Mucosa of descending colon (tissue), 3 donors: ENCODE measurements at regions not wholly inside any gene's neighbourhood (a gene's known extent, or its start where the extent isn't known, plus 50 kb on each side); places are given as distances from the start of the nearest gene placed in this dataset.

Experiments used
- ATAC-seq: fragments of 200-7000 bp; cut with Tn5 transposase; one replicate; pipeline ENCODE4 v1.9.1; 2020; ENCODE audit warnings: mild to moderate bottlenecking, moderate library complexity
- DNase-seq, 3 donors: peaks; one replicate each; pipeline ENCODE4 v3.0.0-alpha.2; 2020
- H3K36me3 ChIP-seq: fragments of 200-600 bp; one replicate; pipeline ENCODE4 v1.8.0; 2021; ENCODE audit warnings: low read depth, mild to moderate bottlenecking
- H3K4me1 ChIP-seq: fragments of 200-600 bp; one replicate; pipeline ENCODE4 v1.8.0; 2021; ENCODE audit warnings: low read depth, mild to moderate bottlenecking
- H3K4me3 ChIP-seq: fragments of 200-600 bp; one replicate; pipeline ENCODE4 v1.8.0; 2021; ENCODE audit warnings: mild to moderate bottlenecking
- H3K9me3 ChIP-seq: fragments of 200-600 bp; one replicate; pipeline ENCODE4 v1.8.0; 2021; ENCODE audit warnings: mild to moderate bottlenecking
- CTCF ChIP-seq: fragments of 200-600 bp; IDR thresholded peaks from one replicate; pipeline ENCODE4 v1.8.0; 2022; ENCODE audit warnings: antibody characterized with exemption, mild to moderate bottlenecking
- intact Hi-C, 2 donors: fragments of 100-400 bp; cut with DNase I in 1 of 2; cut with micrococcal nuclease in 1 of 2; formaldehyde crosslinking; loops; one replicate each; pipeline versions ENCODE4 v1.11.0 to v1.11.1; 2022; cut with DNase I, micrococcal nuclease
- donor health status: DM: no; HTN: no; CAD: no; lungs with moderate emphysema.
- donor health status: DM: no; HTN: no; CAD: no.
- donor health status: DM: no; HTN: yes; CAD: no.

GRCh38 chr9:29822458-29822857 lies 2249.2 kb upstream of the C9orf72 start:
- intact Hi-C loops = no loop called here
- ATAC-seq (no peak), DNase-seq (no peak)
- Histone ChIP-seq H3K4me3 (no peak overlapping the region), H3K9me3 (peaks cover 13% of the 10 kb centered on the region), H3K4me1 (no peaks in the 10 kb centered on the region), H3K36me3 (no peaks in the 10 kb centered on the region)
- no peak for TF ChIP-seq CTCF

- DNase-seq = peak in 1 of 3 donors; percentile 46
- Histone ChIP-seq H3K4me3 (no peak overlapping the region), H3K4me1 (no peaks in the 10 kb centered on the region), H3K36me3 (no peaks in the 10 kb centered on the region), H3K9me3 (no peaks in the 10 kb centered on the region)
- intact Hi-C loops = no loop called here
- no peak for TF ChIP-seq CTCF
- no peak for ATAC-seq
Measured at GRCh38 chr9:29826421-29826820, 2253.1 kb upstream of the C9orf72 start.

- ATAC-seq (peak; percentile 75), DNase-seq (peak in 1 of 3 donors; percentile 74)
Measured at GRCh38 chr9:29830821-29831220, 2257.5 kb upstream of the C9orf72 start.

GRCh38 chr9:29838491-29839020 lies 2265.3 kb upstream of the C9orf72 start:
- DNase-seq = no peak
- H3K9me3 ChIP-seq = no peaks in the 10 kb centered on the region
- no peaks in the 10 kb centered on the region for H3K36me3 ChIP-seq
- intact Hi-C loops = no loop called here
- no peak overlapping the region for H3K4me3 ChIP-seq
- ATAC-seq = no peak
- TF ChIP-seq CTCF = no peak
- H3K4me1 ChIP-seq = no peaks in the 10 kb centered on the region

More at GRCh38 chr9:29830821-29831220, 2257.5 kb upstream of the C9orf72 start:
- H3K4me1 ChIP-seq = no peaks in the 10 kb centered on the region
- intact Hi-C loops = no loop called here
- H3K9me3 ChIP-seq = no peaks in the 10 kb centered on the region
- TF ChIP-seq CTCF = no peak
- no peak overlapping the region for H3K4me3 ChIP-seq
- no peaks in the 10 kb centered on the region for H3K36me3 ChIP-seq

GRCh38 chr9:29844251-29844650 lies 2271.0 kb upstream of the C9orf72 start:
- Histone ChIP-seq H3K36me3 (no peaks in the 10 kb centered on the region), H3K9me3 (no peaks in the 10 kb centered on the region), H3K4me1 (no peaks in the 10 kb centered on the region), H3K4me3 (no peak overlapping the region)
- ATAC-seq = no peak
- intact Hi-C loops = no loop called here
- TF ChIP-seq CTCF = no peak
- DNase-seq = no peak

- TF ChIP-seq CTCF = no peak
- no peak for ATAC-seq
- no peak overlapping the region for H3K4me3 ChIP-seq
- no peak for DNase-seq
- no peaks in the 10 kb centered on the region for H3K9me3 ChIP-seq
- H3K4me1 ChIP-seq = no peaks in the 10 kb centered on the region
- H3K36me3 ChIP-seq = no peaks in the 10 kb centered on the region
- intact Hi-C loops = no loop called here
Measured at GRCh38 chr9:29850664-29851063, 2277.4 kb upstream of the C9orf72 start.
